H1 (cell line): ENCODE measurements at regions not wholly inside any gene's neighbourhood (a gene's known extent, or its start where the extent isn't known, plus 50 kb on each side); places are given as distances from the start of the nearest gene placed in this dataset.

ENCODE experiments used
- CTCF ChIA-PET: fragments of 300-600 bp; sonication (Branson Sonifier 250); formaldehyde crosslinking; loops from one replicate; lab custom pipeline; 2021; ENCODE audit not compliant: partially characterized antibody; lab: Charles Lee
- POLR2A ChIA-PET: fragments of 300-600 bp; sonication (Branson Sonifier 250); formaldehyde crosslinking; loops from one replicate; lab custom pipeline; 2021; ENCODE audit warnings: inconsistent platforms; ENCODE audit not compliant: partially characterized antibody; lab: Charles Lee
- DNase-seq, 2 experiments: peaks; one replicate each; pipeline versions ENCODE4 v3.0.0 to v3.0.0-alpha.2; 2010 to 2022; ENCODE audit warnings: low spot score in 2 of 2, low read depth in 1 of 2, mixed read lengths in 1 of 2
- FAIRE-seq: peaks from 2 replicates; lab custom pipeline; 2011; peaks lifted over from hg19 to GRCh38; lab: Jason Lieb, UNC
- H2AFZ ChIP-seq: 2 replicates; pipeline ENCODE4 v1.8.1; 2012; ENCODE audit warnings: low read length, inconsistent platforms
- H2AK5ac ChIP-seq: 2 replicates; pipeline ENCODE4 v1.6.1; 2013; ENCODE audit warnings: low read depth, low read length
- H2BK120ac ChIP-seq: replicated peaks from 2 replicates; pipeline ENCODE3; 2013; ENCODE audit warnings: low read depth, low read length, inconsistent platforms
- H2BK12ac ChIP-seq: 2 replicates; pipeline ENCODE4 v1.6.1; 2013; ENCODE audit warnings: low read depth, low read length
- H2BK15ac ChIP-seq: 2 replicates; pipeline ENCODE4 v1.6.1; 2013; ENCODE audit warnings: low read length
- H2BK20ac ChIP-seq: 2 replicates; pipeline ENCODE4 v1.6.1; 2013; ENCODE audit warnings: low read length
- H2BK5ac ChIP-seq: 2 replicates; pipeline ENCODE4 v1.6.1; 2013; ENCODE audit warnings: low read depth, low read length
- H3K14ac ChIP-seq: 2 replicates; pipeline ENCODE4 v1.6.1; 2013; ENCODE audit warnings: inconsistent platforms; ENCODE audit not compliant: insufficient read length
- H3K18ac ChIP-seq: 2 replicates; pipeline ENCODE4 v1.6.1; 2013; ENCODE audit warnings: low read length; ENCODE audit errors: extremely low read depth
- H3K23ac ChIP-seq: 2 replicates; pipeline ENCODE4 v1.6.1; 2013; ENCODE audit warnings: inconsistent platforms; ENCODE audit not compliant: insufficient read length
- H3K23me2 ChIP-seq: 2 replicates; pipeline ENCODE4 v1.6.1; 2013; ENCODE audit warnings: low read depth, low read length
- H3K27ac ChIP-seq: 2 replicates; pipeline ENCODE4 v1.6.1; 2011; ENCODE audit warnings: low read depth, low read length, inconsistent platforms
- H3K27me3 ChIP-seq, 4 experiments: replicated peaks in 1 of 4; 1 replicate in 1 of 4; 2 replicates in 3 of 4; pipeline versions ENCODE4 v1.6.1 to v1.8.1; 2011 to 2013; ENCODE audit warnings: low read length in 3 of 4, mild to moderate bottlenecking in 3 of 4, inconsistent platforms in 2 of 4, mixed read lengths in 2 of 4, moderate library complexity in 1 of 4; ENCODE audit not compliant: control insufficient read depth in 3 of 4, insufficient read depth in 3 of 4; ENCODE audit errors: extremely low read depth in 1 of 4
- H3K36me3 ChIP-seq, 4 experiments: 2 replicates each; pipeline versions ENCODE4 v1.6.1 to v1.8.1; 2011 to 2013; ENCODE audit warnings: mild to moderate bottlenecking in 4 of 4, low read length in 3 of 4, moderate library complexity in 2 of 4, control low read depth in 1 of 4, inconsistent platforms in 1 of 4; ENCODE audit not compliant: insufficient read depth in 4 of 4, control insufficient read depth in 2 of 4
- H3K4ac ChIP-seq: replicated peaks from 2 replicates; pipeline ENCODE3; 2013; ENCODE audit warnings: low read length, low read depth, mixed read lengths, inconsistent platforms; ENCODE audit not compliant: insufficient read length
- H3K4me1 ChIP-seq, 4 experiments: replicated peaks in 1 of 4; 1 replicate in 1 of 4; 2 replicates in 3 of 4; pipeline versions ENCODE4 v1.6.1 to v1.8.1; 2011 to 2013; ENCODE audit warnings: low read length in 3 of 4, inconsistent platforms in 2 of 4, mixed read lengths in 1 of 4; ENCODE audit not compliant: insufficient read depth in 4 of 4, control insufficient read depth in 3 of 4
- H3K4me2 ChIP-seq, 2 experiments: 2 replicates each; pipeline versions ENCODE4 v1.6.1 to v1.8.1; 2011 to 2013; ENCODE audit warnings: low read depth in 2 of 2, low read length in 2 of 2, control low read depth in 1 of 2, inconsistent platforms in 1 of 2, mild to moderate bottlenecking in 1 of 2; ENCODE audit not compliant: insufficient read depth in 1 of 2
- H3K4me3 ChIP-seq, 4 experiments: fragments of 200-600, 300-600 bp in 1 of 4; sonication (generic), shearing (Covaris generic), sonication (Bioruptor Twin) in 1 of 4; 2 replicates each; pipeline versions ENCODE4 v1.5.1 to v1.8.1; 2011 to 2016; ENCODE audit warnings: low read length in 4 of 4, low read depth in 3 of 4, control low read depth in 2 of 4, inconsistent platforms in 2 of 4, mild to moderate bottlenecking in 2 of 4, mixed read lengths in 1 of 4, moderate library complexity in 1 of 4; ENCODE audit not compliant: insufficient read depth in 2 of 4; ENCODE audit errors: extremely low read depth in 1 of 4
- H3K56ac ChIP-seq: replicated peaks from 2 replicates; pipeline ENCODE3; 2013; ENCODE audit warnings: low read depth, mild to moderate bottlenecking, mixed read lengths, low read length, inconsistent platforms; ENCODE audit not compliant: insufficient read length
- H3K79me1 ChIP-seq: 2 replicates; pipeline ENCODE4 v1.6.1; 2013; ENCODE audit warnings: low read depth, low read length, control low read depth
- H3K79me2 ChIP-seq, 2 experiments: 2 replicates each; pipeline versions ENCODE4 v1.6.1 to v1.8.1; 2012 to 2013; ENCODE audit warnings: low read length in 2 of 2, mild to moderate bottlenecking in 2 of 2, inconsistent platforms in 1 of 2; ENCODE audit not compliant: insufficient read depth in 2 of 2, control insufficient read depth in 1 of 2
- H3K9ac ChIP-seq, 4 experiments: replicated peaks in 1 of 4; 1 replicate in 1 of 4; 2 replicates in 3 of 4; pipeline versions ENCODE4 v1.6.1 to v1.8.1; 2011 to 2013; ENCODE audit warnings: low read depth in 3 of 4, low read length in 3 of 4, control low read depth in 2 of 4, mild to moderate bottlenecking in 2 of 4, moderate library complexity in 2 of 4, inconsistent platforms in 1 of 4; ENCODE audit errors: extremely low read depth in 1 of 4
- H3K9me3 ChIP-seq, 2 experiments: 2 replicates each; pipeline versions ENCODE4 v1.6.1 to v1.8.1; 2012 to 2013; ENCODE audit warnings: mild to moderate bottlenecking in 2 of 2, moderate library complexity in 2 of 2, control low read depth in 1 of 2, inconsistent platforms in 1 of 2, low read depth in 1 of 2, low read length in 1 of 2, mixed read lengths in 1 of 2; ENCODE audit not compliant: insufficient read depth in 2 of 2
- H4K20me1 ChIP-seq, 2 experiments: replicated peaks in 1 of 2; 2 replicates each; pipeline versions ENCODE3 to v1.8.1; 2011 to 2013; ENCODE audit warnings: inconsistent platforms in 2 of 2, low read length in 2 of 2, mild to moderate bottlenecking in 1 of 2; ENCODE audit not compliant: insufficient read depth in 2 of 2, control insufficient read depth in 1 of 2
- H4K5ac ChIP-seq: 2 replicates; pipeline ENCODE4 v1.6.1; 2013; ENCODE audit warnings: low read length, low read depth, mixed read lengths, inconsistent platforms; ENCODE audit not compliant: insufficient read length
- H4K8ac ChIP-seq: 2 replicates; pipeline ENCODE4 v1.8.0; 2013; ENCODE audit warnings: mild to moderate bottlenecking, moderate library complexity, low read length, inconsistent platforms; ENCODE audit not compliant: insufficient read depth; ENCODE audit errors: extremely low read depth
- H4K91ac ChIP-seq: replicated peaks from 2 replicates; pipeline ENCODE3; 2013; ENCODE audit warnings: low read length, mixed read lengths, inconsistent platforms; ENCODE audit not compliant: insufficient read length
- ASH2L ChIP-seq: fragments of 200-600, 300-600 bp; sonication (generic); IDR thresholded peaks from one replicate; pipeline ENCODE4 v1.7.1; 2017; ENCODE audit warnings: low read length
- CEBPB ChIP-seq: IDR thresholded peaks from 2 replicates; pipeline ENCODE4 v1.6.1; 2012; ENCODE audit warnings: low read depth, low read length
- GTF2F1 ChIP-seq: IDR thresholded peaks from 2 replicates; pipeline ENCODE4 v1.6.1; 2012; ENCODE audit warnings: low read depth, low read length, improper control_type of control experiment, borderline replicate concordance
- JUN ChIP-seq: IDR thresholded peaks from 2 replicates; pipeline ENCODE4 v1.6.1; 2011; ENCODE audit warnings: low read depth, mild to moderate bottlenecking, improper control_type of control experiment, low read length
- POLR2AphosphoS5 ChIP-seq: IDR thresholded peaks from 2 replicates; pipeline ENCODE4 v1.6.1; 2011; ENCODE audit warnings: low read depth, low read length
- RAD21 ChIP-seq, 2 experiments: IDR thresholded peaks in 1 of 2; conservative IDR thresholded peaks in 1 of 2; 2 replicates each; pipeline ENCODE4 v1.6.1; 2011; ENCODE audit warnings: low read depth in 2 of 2, low read length in 2 of 2, improper control_type of control experiment in 1 of 2, inconsistent platforms in 1 of 2, mild to moderate bottlenecking in 1 of 2, moderate library complexity in 1 of 2
- RNF2 ChIP-seq: fragments of 200-900, 300-1000 bp; sonication (generic); IDR thresholded peaks from 2 replicates; pipeline ENCODE4 v1.7.1; 2016; ENCODE audit warnings: borderline replicate concordance, low read depth, mild to moderate bottlenecking, antibody characterized with exemption, low read length; ENCODE audit not compliant: poor library complexity, severe bottlenecking; ENCODE audit errors: missing control alignments
- SIRT6 ChIP-seq: IDR thresholded peaks from one replicate; pipeline ENCODE4 v1.7.1; 2012; ENCODE audit warnings: low read length, inconsistent platforms
- SP4 ChIP-seq: IDR thresholded peaks from 2 replicates; pipeline ENCODE4 v1.6.1; 2012; ENCODE audit warnings: low read length, inconsistent platforms
- WGBS, 2 experiments: shearing (Covaris generic) in 1 of 2; methylation state at CpG; one replicate each; pipeline versions ENCODE4 v1.1.6 to v1.1.7; 2013 to 2015; ENCODE audit warnings: low lambda C conversion rate in 2 of 2, mixed read lengths in 2 of 2, inconsistent platforms in 1 of 2, low coverage in 1 of 2, missing lambda C conversion rate in 1 of 2; ENCODE audit not compliant: insufficient replicate concordance in 2 of 2, insufficient coverage in 1 of 2, insufficient read length in 1 of 2; ENCODE audit errors: extremely low coverage in 1 of 2, missing lambda C conversion rate in 1 of 2; 5-methylcytosine and 5-hydroxymethylcytosine counted together

DNA sequence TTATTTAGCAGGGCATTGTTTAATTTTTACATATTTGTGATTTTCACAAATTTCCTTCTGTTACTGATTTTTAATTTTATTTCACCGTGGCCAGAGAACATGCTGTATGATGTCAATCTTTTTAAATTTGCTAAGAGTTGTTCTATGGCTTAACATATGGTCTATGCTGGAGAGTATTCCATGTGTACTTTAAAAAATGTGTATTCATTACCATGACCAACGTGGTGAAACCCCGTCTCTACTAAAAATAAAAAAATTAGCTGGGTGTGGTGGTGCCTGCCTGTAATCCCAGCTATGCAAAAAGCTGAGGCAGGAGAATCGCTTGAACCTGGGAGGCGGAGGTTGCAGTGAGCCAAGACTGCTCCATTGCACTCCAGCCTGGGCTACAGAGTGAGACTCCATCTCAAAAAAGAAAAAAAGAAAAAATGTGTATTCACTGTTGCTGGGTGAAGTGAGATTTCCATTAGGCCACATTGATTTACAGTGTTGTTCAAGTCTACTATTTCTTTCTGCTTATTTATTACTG is 258.2 kb downstream of the EDEM1 start:
- Histone ChIP-seq H3K4me3 (no peak overlapping the region), H3K9me3 (no peaks in the 10 kb centered on the region), H3K4ac (no peak overlapping the region), H2AK5ac (no peak overlapping the region), H3K14ac (no peak overlapping the region), H2BK120ac (no peak overlapping the region), H3K56ac (no peak overlapping the region), H3K4me2 (no peak overlapping the region), H2BK12ac (no peak overlapping the region), H3K79me1 (no peaks in the 10 kb centered on the region), H2BK20ac (no peak overlapping the region), H4K91ac (no peak overlapping the region), H3K27me3 (no peaks in the 10 kb centered on the region), H4K20me1 (no peaks in the 10 kb centered on the region), H4K5ac (no peak overlapping the region), H2BK5ac (no peak overlapping the region), H3K79me2 (no peaks in the 10 kb centered on the region), H2AFZ (no peak overlapping the region), H2BK15ac (no peak overlapping the region), H3K9ac (no peak overlapping the region), H3K36me3 (no peaks in the 10 kb centered on the region), H3K27ac (no peak overlapping the region), H3K23ac (no peak overlapping the region), H3K23me2 (no peaks in the 10 kb centered on the region), H3K18ac (no peak overlapping the region), H4K8ac (no peak overlapping the region), H3K4me1 (no peaks in the 10 kb centered on the region)
- DNase-seq: no peak
- no peak for FAIRE-seq
- ChIA-PET POLR2A (no interaction called here), CTCF (no interaction called here)
- TF ChIP-seq JUN: no peak
- no peak for TF ChIP-seq GTF2F1
- no peak for TF ChIP-seq ASH2L
- no peak for TF ChIP-seq SP4
- no peak for TF ChIP-seq RAD21 (IDR thresholded peaks at IDR 0.05 in 1 of 2, conservative IDR thresholded peaks at IDR 0.05 in 1 of 2; ENCODE audit: low read depth in 2 of 2, low read length in 2 of 2)
- TF ChIP-seq POLR2AphosphoS5: no peak
- TF ChIP-seq SIRT6: no peak
- TF ChIP-seq CEBPB: no peak
- no peak for TF ChIP-seq RNF2
- 94% methylated on average over 5 of the region's 5 CpGs; no CpG with 5 or more reads in 1 of the 2 experiments for WGBS, 2 experiments
